Activated CD8-positive, alpha-beta memory T cell treated with anti-CD3 and anti-CD28 coated beads, Interleukin-2, amount 50 U/mL, for 1 hour (primary cell): ENCODE measurements at regions not wholly inside any gene's neighbourhood (a gene's known extent, or its start where the extent isn't known, plus 50 kb on each side); places are given as distances from the start of the nearest gene placed in this dataset.
"Not testable (repeated sequence)": the region's sequence is repeated elsewhere in the genome, so short reads cannot be mapped to it uniquely, and the experiment has no call there.

ENCODE experiments used
- DNase-seq: peaks from one replicate; pipeline ENCODE4 v3.0.0-alpha.2; 2020; ENCODE audit errors: extremely low read depth

GRCh38 chrX:123788193-123788592, 55.3 kb upstream of the THOC2 start:
- not testable (repeated sequence) for DNase-seq

GRCh38 chrX:123788744-123789143, 55.9 kb upstream of the THOC2 start:
- DNase-seq: no peak

DNA sequence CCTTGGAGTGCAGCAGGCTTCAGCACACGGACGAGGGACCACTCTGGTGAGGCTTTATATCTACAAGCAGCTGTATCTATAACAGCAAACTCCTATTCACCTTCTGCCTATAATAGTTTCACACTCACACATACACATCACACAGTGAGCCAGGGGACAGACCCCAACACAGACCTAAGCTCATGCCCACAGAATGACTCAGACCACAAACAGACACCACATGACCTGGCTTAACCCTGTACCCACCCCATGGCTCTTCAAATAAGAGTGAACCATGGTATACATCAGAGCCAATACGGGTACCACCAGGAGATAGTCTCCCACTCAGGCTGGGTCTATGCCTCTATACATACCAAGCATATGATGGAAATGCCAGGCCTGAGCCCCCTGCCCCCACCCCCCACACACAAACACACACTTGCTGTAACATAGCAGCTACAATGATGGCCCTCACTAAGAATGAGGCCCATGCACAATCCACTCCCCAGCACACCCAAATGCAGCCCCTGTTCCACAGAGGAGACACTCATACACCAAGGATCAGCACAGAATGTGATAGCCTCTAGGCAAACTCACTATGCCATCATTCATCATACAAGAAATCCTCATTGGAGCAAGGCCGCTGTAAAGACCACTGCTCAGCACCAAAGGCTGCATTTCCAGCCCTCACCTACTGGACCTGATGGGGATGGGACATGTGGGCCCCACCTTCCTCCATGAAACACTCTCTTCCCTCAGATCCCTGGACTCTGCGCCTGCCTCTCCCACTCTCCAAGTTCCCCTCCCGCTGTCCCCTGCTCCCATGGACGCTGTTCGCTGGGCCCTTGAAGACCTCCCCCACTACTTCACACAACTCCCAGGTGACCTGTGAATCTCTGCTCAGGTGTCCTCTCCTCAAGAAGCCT, 62.1 kb upstream of the XIAP start:
- no peak for DNase-seq

- not testable (repeated sequence) for DNase-seq
These were observed 61.0 kb upstream of the XIAP start for GRCh38 chrX:123798706-123799430.

- no peak for DNase-seq
These were observed 58.0 kb upstream of the XIAP start for GRCh38 chrX:123801901-123802300.

GRCh38 chrX:123803331-123803983, 56.4 kb upstream of the XIAP start:
- peak; percentile 7 for DNase-seq

- not testable (repeated sequence) for DNase-seq
These were observed 55.9 kb upstream of the XIAP start for GRCh38 chrX:123803984-123804365.

DNA sequence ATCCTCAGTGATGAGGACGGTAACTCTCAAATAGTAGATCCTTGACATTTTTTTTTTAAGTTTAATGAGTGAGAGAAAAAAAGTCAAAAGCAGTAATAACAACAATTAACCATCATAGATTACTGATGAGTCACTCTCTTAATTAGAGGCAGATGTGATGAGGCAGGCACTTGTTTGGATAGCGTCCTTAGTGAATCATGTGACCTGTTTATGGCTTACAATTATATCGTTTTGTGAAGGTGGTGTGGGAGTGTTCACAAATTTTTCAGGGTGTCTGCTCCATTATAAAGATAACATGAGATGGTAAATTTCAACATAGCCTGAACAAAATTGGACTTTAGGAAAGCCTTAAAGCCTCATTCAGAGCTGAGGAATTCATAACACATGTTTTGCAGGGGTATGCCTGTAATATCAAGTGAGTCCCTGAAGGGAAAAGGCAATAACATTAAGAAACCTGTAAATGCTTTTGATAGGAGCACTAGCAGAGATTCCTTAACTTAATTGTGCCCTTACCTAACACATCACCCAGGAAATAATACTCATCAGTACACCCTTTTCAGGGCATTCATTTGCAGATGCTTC, 51.9 kb upstream of the XIAP start:
- no peak for DNase-seq

DNA sequence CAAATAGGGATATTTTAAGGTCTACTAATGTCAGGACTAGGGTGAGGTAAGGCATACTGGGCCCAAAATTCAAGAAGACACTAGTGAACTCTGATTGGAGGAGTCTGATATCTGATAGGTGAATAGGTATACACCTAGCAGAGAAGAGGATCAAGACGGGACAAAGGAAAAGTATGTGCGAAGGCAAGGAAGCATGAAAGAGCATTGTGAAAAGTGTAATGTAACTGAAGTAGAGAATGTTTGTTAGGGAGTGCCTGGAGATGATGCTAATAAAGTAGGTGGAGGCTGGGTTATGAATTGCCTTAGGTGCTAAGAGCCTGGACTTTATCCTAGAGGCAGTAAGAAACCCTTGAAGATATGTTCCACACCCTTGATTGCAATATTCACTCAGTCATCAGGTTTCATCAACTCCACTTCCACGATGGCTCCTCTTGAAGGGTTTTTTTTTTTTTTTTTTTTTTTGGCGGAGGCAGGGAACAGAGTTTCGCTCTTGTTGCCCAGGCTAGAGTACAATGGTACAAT, 49.9 kb upstream of the XIAP start:
- no peak for DNase-seq
